ENCODE measurements at regions not wholly inside any gene's neighbourhood (a gene's known extent, or its start where the extent isn't known, plus 50 kb on each side); places are given as distances from the start of the nearest gene placed in this dataset.

DNA sequence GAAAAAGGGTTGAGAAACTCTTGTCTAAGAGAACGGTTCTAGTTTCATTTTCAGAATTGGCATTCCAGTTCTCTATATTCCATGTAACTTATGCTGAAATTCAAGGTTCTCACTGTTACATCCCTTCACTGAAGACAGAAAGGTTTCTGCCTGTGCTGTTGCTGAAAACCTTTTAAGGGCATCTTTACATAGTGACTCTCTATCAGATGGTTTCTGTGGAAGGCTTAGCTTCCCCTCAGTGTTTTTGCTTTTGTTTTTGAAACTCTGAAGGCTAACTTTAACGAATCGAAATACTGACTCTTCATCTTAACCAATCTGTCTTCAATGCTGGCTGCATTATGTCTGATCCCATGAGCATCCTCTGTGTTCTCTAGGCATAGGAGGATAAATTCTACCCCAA is 1286.2 kb upstream of the EYS start:
- no peak for DNase-seq (ENCODE audit: low read depth)
- H3K4me3 ChIP-seq (ENCODE audit: control insufficient read depth, low read depth, low read length): no peak overlapping the region
- TF ChIP-seq, protein P1, sequence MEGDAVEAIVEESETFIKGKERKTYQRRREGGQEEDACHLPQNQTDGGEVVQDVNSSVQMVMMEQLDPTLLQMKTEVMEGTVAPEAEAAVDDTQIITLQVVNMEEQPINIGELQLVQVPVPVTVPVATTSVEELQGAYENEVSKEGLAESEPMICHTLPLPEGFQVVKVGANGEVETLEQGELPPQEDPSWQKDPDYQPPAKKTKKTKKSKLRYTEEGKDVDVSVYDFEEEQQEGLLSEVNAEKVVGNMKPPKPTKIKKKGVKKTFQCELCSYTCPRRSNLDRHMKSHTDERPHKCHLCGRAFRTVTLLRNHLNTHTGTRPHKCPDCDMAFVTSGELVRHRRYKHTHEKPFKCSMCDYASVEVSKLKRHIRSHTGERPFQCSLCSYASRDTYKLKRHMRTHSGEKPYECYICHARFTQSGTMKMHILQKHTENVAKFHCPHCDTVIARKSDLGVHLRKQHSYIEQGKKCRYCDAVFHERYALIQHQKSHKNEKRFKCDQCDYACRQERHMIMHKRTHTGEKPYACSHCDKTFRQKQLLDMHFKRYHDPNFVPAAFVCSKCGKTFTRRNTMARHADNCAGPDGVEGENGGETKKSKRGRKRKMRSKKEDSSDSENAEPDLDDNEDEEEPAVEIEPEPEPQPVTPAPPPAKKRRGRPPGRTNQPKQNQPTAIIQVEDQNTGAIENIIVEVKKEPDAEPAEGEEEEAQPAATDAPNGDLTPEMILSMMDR (conservative IDR thresholded peaks at IDR 0.05; ENCODE audit: control insufficient read depth, insufficient read depth, low read depth, low read length): no peak

DNA sequence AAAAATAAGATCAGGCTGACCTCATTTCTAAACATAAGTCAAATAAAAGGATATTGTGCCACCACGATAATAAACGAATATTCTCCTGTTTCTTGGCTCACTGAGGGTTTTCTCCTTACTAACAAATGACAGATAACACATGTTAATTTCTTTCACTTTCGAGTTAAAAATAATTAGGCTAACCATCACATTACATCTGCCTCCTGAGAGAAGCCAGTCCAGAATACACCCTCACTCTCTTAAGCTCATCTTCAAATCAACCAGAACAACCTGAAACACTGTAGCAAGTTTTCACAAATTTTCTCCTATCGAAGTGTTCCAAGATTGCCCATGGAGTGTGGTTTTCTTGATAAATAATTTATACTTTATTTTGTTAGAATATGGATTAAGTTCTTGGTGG is 1285.6 kb upstream of the EYS start:
- H3K4me3 ChIP-seq (ENCODE audit: control insufficient read depth, low read depth, low read length): no peak overlapping the region
- TF ChIP-seq, protein P1 (conservative IDR thresholded peaks at IDR 0.05; ENCODE audit: control insufficient read depth, insufficient read depth, low read depth, low read length): no peak

DNA sequence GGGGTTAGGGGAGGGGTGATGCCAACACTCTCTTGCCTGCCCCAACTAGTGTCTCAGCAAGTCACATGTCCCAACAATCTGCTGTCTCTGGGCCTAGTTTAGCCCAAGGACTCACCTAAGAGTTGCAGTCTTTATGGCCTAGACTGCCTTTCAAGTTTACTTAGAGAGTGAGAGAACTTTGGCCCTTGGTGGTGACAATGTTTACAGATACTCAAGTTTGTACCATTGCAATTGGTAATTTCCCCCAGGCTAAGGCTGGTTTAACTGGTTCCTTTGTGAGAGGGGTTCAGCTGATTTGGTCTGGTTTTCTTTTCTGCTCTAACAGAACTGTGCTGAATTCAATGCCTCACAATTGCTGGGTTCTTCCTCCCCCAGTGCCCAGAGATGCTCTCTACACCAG is 1279.9 kb upstream of the EYS start:
- no peak overlapping the region for H3K4me3 ChIP-seq (ENCODE audit: control insufficient read depth, low read depth, low read length)
- DNase-seq (ENCODE audit: low read depth): no peak
- TF ChIP-seq, protein P1 (conservative IDR thresholded peaks at IDR 0.05; ENCODE audit: control insufficient read depth, insufficient read depth, low read depth, low read length): no peak

More for the DNA sequence above, 1285.6 kb upstream of the EYS start:
- DNase-seq (ENCODE audit: low read depth): no peak

DNA sequence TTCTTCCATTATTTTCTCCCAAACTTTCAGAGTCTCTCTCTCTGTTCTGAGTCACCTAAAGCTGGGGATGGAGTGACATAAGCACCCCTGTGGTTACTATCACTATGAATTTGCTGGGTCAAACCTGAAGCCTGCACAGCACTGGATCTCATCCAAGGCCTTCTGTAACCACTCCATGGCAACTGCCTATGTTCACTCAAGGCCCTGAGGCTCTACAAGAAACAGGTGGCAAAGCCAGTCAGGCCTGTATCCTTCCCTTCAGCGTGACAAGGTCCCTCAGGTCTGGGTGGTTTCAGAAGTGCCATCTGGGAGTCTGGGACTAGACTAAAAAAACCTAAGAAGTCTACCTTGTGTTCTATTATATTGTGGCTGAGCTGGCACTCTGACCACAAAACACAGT is 1278.8 kb upstream of the EYS start:
- H3K4me3 ChIP-seq (ENCODE audit: control insufficient read depth, low read depth, low read length): no peak overlapping the region
- TF ChIP-seq, protein P1 (conservative IDR thresholded peaks at IDR 0.05; ENCODE audit: control insufficient read depth, insufficient read depth, low read depth, low read length): no peak
- no peak for DNase-seq (ENCODE audit: low read depth)

DNA sequence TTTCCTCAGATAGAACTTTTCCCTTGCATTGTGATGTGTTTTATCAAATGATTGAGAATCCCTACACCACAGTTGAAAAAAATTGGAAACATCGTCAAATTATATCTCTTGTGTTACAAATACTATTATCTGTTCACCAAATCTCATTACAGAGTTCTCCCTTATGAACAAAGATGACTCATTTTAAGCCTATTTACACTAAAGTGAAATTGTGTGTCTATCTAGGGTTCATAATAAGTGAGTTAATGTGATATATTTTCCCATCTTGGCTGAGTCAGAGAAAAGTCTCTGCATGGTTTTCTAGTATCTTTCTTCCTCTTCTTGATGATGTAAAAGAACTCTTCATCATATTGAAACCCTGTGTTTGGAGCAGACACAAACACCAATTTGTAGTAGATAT is 1263.3 kb upstream of the EYS start:
- TF ChIP-seq, protein P1 (conservative IDR thresholded peaks at IDR 0.05; ENCODE audit: control insufficient read depth, insufficient read depth, low read depth, low read length): no peak
- H3K4me3 ChIP-seq (ENCODE audit: control insufficient read depth, low read depth, low read length): no peak overlapping the region
- no peak for DNase-seq (ENCODE audit: low read depth)

DNA sequence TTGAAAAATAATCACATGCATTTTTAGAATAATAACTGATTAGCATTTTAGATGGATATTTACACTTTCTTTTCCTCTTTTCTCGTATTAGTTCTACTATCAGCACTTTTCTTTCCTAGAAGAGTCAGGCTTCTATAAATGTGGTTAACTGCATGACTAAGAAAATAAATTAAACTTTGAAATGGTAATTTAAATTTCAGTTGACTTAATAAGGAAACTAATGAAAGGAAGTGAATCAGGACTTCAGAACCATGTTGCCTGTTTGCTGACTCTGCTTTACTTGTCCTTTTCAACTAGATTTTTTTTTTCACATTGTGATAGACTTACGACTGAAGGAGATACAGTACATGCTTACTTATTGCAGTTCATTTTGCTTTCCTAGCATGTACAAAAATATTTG is 1258.2 kb upstream of the EYS start:
- DNase-seq (ENCODE audit: low read depth): no peak
- H3K4me3 ChIP-seq (ENCODE audit: control insufficient read depth, low read depth, low read length): no peak overlapping the region
- TF ChIP-seq, protein P1 (conservative IDR thresholded peaks at IDR 0.05; ENCODE audit: control insufficient read depth, insufficient read depth, low read depth, low read length): no peak

DNA sequence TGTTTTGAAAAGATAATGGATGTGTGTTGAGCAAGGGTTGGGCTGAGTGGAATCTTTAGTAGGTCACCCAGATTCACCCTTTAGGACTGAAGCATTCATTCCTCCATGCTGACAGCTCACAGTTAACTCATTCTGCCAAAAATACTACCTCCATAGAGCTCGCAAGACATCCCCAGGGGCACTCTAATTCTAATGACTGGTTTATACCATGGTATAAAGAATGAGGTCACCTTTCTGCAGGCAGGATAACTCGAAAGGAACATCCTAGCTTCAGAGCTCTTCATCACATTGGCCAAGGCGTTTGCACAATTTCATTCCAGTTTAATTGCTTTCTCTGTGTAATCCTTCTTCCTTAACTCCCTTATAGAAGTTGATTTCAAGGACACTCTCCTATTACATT is 1257.2 kb upstream of the EYS start:
- DNase-seq (ENCODE audit: low read depth): no peak
- no peak overlapping the region for H3K4me3 ChIP-seq (ENCODE audit: control insufficient read depth, low read depth, low read length)
- TF ChIP-seq, protein P1 (conservative IDR thresholded peaks at IDR 0.05; ENCODE audit: control insufficient read depth, insufficient read depth, low read depth, low read length): no peak
